ENCODE measurements at regions not wholly inside any gene's neighbourhood (a gene's known extent, or its start where the extent isn't known, plus 50 kb on each side); places are given as distances from the start of the nearest gene placed in this dataset.

- no peak for TF ChIP-seq CTCF (IDR thresholded peaks at IDR 0.05)
- no peak for TF ChIP-seq POLR2A (IDR thresholded peaks at IDR 0.05)
Observed at GRCh38 chr1:38123356-38124135, 77.0 kb upstream of the POU3F1 start.

Data from adrenal gland (tissue), 5 donors.